ENCODE measurements at regions not wholly inside any gene's neighbourhood (a gene's known extent, or its start where the extent isn't known, plus 50 kb on each side); places are given as distances from the start of the nearest gene placed in this dataset.

DNA sequence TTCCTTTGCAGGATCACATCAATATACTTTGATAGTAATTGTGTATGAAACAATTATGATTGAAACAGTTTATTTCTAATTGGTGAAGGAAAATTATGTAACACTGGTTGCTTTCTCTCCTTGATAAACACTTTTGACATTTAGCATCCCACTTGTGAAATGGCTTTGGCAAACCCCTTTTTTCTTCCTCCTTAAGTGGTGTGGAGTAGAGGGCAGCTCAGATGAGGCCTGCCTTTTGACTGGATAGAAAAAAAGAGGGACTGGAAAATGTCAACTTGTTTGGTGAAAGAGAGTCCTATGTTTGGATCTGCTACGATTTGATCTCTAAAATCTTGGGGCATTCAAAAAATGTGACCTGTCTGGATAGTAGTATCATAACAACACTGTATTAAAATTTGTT is 318.3 kb downstream of the MEIS1 start:
- no peak overlapping the region for H3K27ac ChIP-seq (ENCODE audit: low read length)
- no peaks in the 10 kb centered on the region for H3F3A ChIP-seq (ENCODE audit: insufficient read depth, low read length)
- no peak overlapping the region for H2AFZ ChIP-seq (ENCODE audit: low read length)
- DNase-seq, result no peak
- no peaks in the 10 kb centered on the region for H3K9me2 ChIP-seq (replicated peaks; ENCODE audit: insufficient read depth, low read length)
- no peaks in the 10 kb centered on the region for H3K4me1 ChIP-seq (ENCODE audit: low read length)
- no peak overlapping the region for H3K9ac ChIP-seq (ENCODE audit: low read length)
- no peaks in the 10 kb centered on the region for H3K79me2 ChIP-seq (ENCODE audit: low read length)
- H3K4me3 ChIP-seq (ENCODE audit: low read length), result no peak overlapping the region
- no peaks in the 10 kb centered on the region for H3K27me3 ChIP-seq (replicated peaks; ENCODE audit: insufficient read depth, low read length)
- TF ChIP-seq EZH2phosphoT487 (IDR thresholded peaks at IDR 0.05; ENCODE audit: low read length), result no peak
- no peak for TF ChIP-seq EZH2 (optimal IDR thresholded peaks at IDR 0.05; ENCODE audit: low read depth, low read length)
- TF ChIP-seq, protein P1, sequence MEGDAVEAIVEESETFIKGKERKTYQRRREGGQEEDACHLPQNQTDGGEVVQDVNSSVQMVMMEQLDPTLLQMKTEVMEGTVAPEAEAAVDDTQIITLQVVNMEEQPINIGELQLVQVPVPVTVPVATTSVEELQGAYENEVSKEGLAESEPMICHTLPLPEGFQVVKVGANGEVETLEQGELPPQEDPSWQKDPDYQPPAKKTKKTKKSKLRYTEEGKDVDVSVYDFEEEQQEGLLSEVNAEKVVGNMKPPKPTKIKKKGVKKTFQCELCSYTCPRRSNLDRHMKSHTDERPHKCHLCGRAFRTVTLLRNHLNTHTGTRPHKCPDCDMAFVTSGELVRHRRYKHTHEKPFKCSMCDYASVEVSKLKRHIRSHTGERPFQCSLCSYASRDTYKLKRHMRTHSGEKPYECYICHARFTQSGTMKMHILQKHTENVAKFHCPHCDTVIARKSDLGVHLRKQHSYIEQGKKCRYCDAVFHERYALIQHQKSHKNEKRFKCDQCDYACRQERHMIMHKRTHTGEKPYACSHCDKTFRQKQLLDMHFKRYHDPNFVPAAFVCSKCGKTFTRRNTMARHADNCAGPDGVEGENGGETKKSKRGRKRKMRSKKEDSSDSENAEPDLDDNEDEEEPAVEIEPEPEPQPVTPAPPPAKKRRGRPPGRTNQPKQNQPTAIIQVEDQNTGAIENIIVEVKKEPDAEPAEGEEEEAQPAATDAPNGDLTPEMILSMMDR (IDR thresholded peaks at IDR 0.05; ENCODE audit: low read length), result no peak
- no peaks in the 10 kb centered on the region for H3K9me3 ChIP-seq (replicated peaks; ENCODE audit: insufficient read depth, low read length)
- no peaks in the 10 kb centered on the region for H3K36me3 ChIP-seq (replicated peaks; ENCODE audit: insufficient read depth, low read length)
- no peaks in the 10 kb centered on the region for H4K20me1 ChIP-seq (ENCODE audit: insufficient read depth, low read length)
- H3K4me2 ChIP-seq (ENCODE audit: low read depth, low read length), result no peak overlapping the region

DNA sequence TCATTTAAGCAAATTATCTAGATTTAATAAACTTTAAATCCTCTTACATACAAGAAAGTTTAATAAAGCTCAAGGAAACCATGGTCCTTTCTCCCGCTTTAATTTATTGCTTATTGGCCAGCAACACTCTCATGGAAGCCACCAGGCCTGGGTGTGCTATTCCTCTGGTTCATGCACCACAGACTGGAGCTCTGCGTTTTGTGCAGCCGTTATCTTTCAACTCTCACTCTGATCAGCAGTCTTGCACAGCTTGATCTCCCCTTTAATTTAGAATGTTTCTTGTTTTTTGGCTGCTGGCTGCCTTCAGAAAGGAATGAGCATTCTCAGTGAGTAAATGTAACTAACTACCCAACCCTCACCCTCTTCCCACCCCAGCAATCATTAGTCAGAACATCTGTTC is 318.7 kb downstream of the MEIS1 start:
- Histone ChIP-seq H2AFZ (ENCODE audit: low read length) (no peak overlapping the region), H3K9me2 (replicated peaks; ENCODE audit: insufficient read depth, low read length) (no peaks in the 10 kb centered on the region), H3K27me3 (replicated peaks; ENCODE audit: insufficient read depth, low read length) (no peaks in the 10 kb centered on the region), H3K79me2 (ENCODE audit: low read length) (no peaks in the 10 kb centered on the region), H3F3A (ENCODE audit: insufficient read depth, low read length) (no peaks in the 10 kb centered on the region), H3K4me2 (ENCODE audit: low read depth, low read length) (no peak overlapping the region), H4K20me1 (ENCODE audit: insufficient read depth, low read length) (no peaks in the 10 kb centered on the region), H3K9ac (ENCODE audit: low read length) (no peak overlapping the region), H3K9me3 (replicated peaks; ENCODE audit: insufficient read depth, low read length) (no peaks in the 10 kb centered on the region), H3K4me3 (ENCODE audit: low read length) (no peak overlapping the region), H3K4me1 (ENCODE audit: low read length) (no peaks in the 10 kb centered on the region), H3K27ac (ENCODE audit: low read length) (no peak overlapping the region), H3K36me3 (replicated peaks; ENCODE audit: insufficient read depth, low read length) (no peaks in the 10 kb centered on the region)
- TF ChIP-seq, protein P1 (IDR thresholded peaks at IDR 0.05; ENCODE audit: low read length), result no peak
- TF ChIP-seq EZH2 (optimal IDR thresholded peaks at IDR 0.05; ENCODE audit: low read depth, low read length), result no peak
- DNase-seq, result no peak

DNA sequence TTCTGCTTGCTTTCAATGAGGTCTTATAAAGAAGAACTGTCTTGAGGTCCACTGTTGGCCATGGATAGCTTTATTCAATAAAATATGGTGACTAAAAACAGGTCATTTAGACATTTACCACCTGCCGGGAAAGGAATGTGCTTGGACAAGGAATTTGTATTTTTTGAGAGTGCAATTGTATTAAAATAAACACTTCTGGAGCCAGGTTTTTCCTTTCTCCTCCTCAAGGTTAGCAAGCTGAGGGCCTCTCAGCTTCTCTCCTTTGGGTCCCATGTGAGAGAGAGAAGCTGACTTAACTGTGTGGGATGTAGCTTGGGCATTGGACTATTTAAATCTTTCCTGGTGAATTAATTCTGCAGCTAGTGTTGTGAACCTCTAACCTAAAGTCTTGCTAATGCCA is 321.0 kb downstream of the MEIS1 start:
- TF ChIP-seq, protein P1 (IDR thresholded peaks at IDR 0.05; ENCODE audit: low read length), result no peak
- TF ChIP-seq EZH2 (optimal IDR thresholded peaks at IDR 0.05; ENCODE audit: low read depth, low read length), result no peak
- TF ChIP-seq EZH2phosphoT487 (IDR thresholded peaks at IDR 0.05; ENCODE audit: low read length), result no peak
- Histone ChIP-seq H3K9me3 (replicated peaks; ENCODE audit: insufficient read depth, low read length) (no peaks in the 10 kb centered on the region; the same call in 1 of the 2 replicates), H3K27ac (ENCODE audit: low read length) (no peak overlapping the region), H3K27me3 (replicated peaks; ENCODE audit: insufficient read depth, low read length) (no peaks in the 10 kb centered on the region), H3K9me2 (replicated peaks; ENCODE audit: insufficient read depth, low read length) (no peaks in the 10 kb centered on the region), H3F3A (ENCODE audit: insufficient read depth, low read length) (no peaks in the 10 kb centered on the region), H3K4me1 (ENCODE audit: low read length) (no peaks in the 10 kb centered on the region), H3K79me2 (ENCODE audit: low read length) (no peaks in the 10 kb centered on the region), H3K4me3 (ENCODE audit: low read length) (no peak overlapping the region), H3K36me3 (replicated peaks; ENCODE audit: insufficient read depth, low read length) (no peaks in the 10 kb centered on the region), H3K4me2 (ENCODE audit: low read depth, low read length) (no peak overlapping the region), H4K20me1 (ENCODE audit: insufficient read depth, low read length) (no peaks in the 10 kb centered on the region), H3K9ac (ENCODE audit: low read length) (no peak overlapping the region), H2AFZ (ENCODE audit: low read length) (no peak overlapping the region)
- no peak for DNase-seq

All from MM.1S (cell line).